Left forelimb (tissue), 1 donor: ENCODE measurements at regions not wholly inside any gene's neighbourhood (a gene's known extent, or its start where the extent isn't known, plus 50 kb on each side); places are given as distances from the start of the nearest gene placed in this dataset.

Experiments
- DNase-seq: peaks from one replicate; pipeline ENCODE4 v3.0.0-alpha.2; 2018; ENCODE audit warnings: low spot score

GRCh38 chr3:44056446-44057240 is 185.0 kb upstream of the TOPAZ1 start:
- DNase-seq: no peak

DNA sequence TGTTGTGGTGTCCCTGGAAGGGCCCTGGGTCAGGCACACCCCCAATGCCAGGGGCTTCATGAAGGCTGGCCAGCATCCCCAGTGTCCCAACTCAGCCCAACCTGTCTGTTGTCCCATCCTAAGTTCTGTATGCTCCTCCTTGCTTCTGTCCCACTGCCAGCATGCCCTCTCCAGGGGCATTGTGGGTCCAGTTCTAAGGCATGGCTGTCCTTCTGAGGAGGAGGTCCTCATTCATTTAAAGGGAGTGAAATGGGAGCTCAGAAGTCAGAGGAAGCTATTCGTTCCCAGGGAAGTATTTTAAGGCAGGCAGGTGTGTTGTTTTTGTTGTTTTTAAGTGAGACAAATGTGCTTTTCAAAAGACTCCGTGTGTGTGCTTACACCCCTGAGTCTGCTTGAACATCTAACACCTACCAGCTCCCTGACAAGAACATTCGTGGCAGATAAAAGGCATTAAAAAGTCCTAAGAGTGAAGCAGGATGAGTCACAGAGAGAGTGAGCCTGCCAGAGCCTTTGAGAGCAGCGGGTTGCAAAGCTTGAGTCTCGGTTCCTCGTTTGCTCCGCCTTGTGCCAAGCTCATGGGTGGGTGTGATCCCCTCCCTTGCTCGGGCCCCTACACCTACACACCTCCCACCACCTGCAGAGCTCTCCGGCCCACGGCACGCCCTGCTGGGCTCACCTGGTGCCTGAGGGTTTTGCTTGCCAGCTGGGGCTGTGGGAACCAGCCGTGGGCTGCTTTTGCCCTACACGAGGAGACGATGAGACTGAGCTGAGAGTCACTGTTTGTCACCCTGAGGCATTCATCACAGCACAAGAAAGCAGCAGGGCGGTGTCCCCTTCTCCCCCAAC is 183.4 kb upstream of the TOPAZ1 start:
- DNase-seq: no peak

GRCh38 chr3:44058868-44059203 is 182.8 kb upstream of the TOPAZ1 start:
- DNase-seq: no peak

- DNase-seq: no peak
Observed at GRCh38 chr3:44060164-44060563, 181.5 kb upstream of the TOPAZ1 start.

- no peak for DNase-seq
Observed at GRCh38 chr3:44061268-44061667, 180.4 kb upstream of the TOPAZ1 start.

- DNase-seq: no peak
Observed at GRCh38 chr3:44061961-44062360, 179.7 kb upstream of the TOPAZ1 start.

DNA sequence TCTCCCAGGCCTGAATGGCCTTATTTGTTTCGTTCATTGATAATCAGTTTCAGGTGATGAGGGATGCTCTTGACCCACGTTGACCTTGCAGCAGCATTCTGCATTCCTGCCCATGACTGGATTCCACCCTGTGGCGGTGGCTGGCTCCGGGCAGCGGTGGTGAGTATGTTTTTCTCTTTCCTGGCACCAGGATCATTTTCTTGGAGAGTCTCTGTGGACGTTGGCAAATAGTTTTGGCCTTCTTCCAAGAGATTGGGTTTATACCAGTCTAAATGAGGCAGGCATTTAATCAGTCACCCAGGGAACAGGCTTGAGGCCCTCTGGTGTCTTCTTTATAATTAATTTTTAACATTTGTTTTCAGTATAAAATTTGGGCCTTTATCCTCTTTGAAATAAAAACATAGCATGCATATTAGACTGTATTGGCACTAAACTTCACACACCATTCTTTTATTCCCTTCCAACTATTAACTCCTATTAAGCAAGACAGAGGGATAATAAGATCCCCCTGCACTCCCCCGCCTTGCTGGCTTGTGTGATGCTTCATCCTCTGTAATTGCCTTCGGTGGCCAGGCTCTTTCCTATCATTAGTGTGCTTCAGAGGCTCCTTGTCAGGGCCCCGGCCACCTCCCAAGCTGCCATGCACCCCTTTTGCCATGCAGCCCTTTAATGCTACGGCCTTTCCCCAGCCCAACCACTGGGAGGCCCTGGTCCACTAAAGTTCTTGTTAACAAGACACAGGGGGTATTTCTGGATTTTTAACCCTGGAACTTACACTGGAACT is 176.2 kb upstream of the TOPAZ1 start:
- DNase-seq: no peak

GRCh38 chr3:44066806-44067205 is 174.9 kb upstream of the TOPAZ1 start:
- DNase-seq: no peak

DNA sequence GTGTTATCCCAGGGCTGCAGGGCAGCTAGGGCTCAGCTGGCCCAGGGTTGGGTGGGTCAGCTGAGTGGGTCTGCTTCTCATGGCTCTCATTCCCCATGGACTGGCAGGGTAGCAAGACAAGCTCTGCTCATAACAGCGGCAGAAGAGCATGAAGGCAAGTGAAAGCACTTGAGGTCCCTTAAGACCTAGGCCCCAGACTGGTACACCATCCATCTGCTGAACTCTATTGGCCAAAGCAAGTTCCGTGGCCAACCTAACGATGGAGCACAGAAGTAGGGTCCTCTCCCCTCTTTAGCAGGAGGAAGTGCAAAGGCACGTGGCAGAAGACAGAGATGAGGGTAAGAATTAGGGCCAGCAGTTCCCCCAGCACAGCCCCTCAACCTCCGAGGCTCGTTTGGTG is 174.3 kb upstream of the TOPAZ1 start:
- no peak for DNase-seq

- no peak for DNase-seq
Observed at GRCh38 chr3:44068753-44069152, 172.9 kb upstream of the TOPAZ1 start.

- no peak for DNase-seq
Observed at GRCh38 chr3:44069276-44069675, 172.4 kb upstream of the TOPAZ1 start.

- no peak for DNase-seq
Observed at GRCh38 chr3:44070841-44071546, 170.7 kb upstream of the TOPAZ1 start.

DNA sequence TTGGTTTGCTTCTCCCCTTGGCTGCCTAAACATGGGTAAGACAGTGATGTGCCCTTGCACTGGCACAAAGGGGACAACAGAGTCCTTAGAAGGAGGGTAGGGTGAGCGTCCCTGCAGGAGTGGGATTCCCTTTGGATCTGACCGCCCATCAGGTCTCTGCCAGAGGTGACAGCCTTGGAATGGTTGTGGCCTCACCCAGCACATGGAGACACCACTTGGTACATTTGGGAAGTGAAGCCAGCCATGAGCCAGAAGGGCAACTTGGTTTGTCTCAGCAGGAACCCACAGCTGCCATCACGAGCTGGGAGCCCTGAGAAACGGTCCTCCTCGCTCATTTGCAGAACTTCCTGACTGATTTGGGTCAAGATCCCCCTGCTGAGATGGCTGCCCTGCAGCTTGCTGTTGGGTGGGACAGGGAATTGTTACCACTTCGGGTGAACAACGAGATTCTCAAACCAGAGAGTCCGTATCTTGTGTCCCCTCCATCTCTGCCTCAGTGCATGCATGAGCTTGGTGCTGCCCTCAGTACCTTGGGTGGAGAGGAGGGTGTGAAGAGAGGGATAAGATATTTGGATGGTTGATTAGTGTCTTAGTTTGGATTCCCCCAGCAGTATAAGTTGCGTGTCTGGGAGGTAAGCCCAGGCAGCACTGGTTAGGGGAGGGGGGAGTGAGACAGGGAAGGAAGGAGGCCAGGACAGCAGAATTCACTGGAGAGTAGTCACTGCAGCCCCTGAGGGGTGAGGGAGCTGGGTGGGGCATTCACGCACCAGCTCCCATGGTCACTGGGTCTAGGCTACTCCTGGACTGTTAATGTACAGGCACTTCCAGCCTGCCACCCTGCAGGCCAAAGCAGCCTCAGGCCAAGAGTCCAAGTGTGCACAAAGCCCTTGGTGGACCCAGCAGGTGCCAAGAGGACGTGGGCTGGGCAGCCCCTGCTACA is 168.8 kb upstream of the TOPAZ1 start:
- DNase-seq: no peak

DNA sequence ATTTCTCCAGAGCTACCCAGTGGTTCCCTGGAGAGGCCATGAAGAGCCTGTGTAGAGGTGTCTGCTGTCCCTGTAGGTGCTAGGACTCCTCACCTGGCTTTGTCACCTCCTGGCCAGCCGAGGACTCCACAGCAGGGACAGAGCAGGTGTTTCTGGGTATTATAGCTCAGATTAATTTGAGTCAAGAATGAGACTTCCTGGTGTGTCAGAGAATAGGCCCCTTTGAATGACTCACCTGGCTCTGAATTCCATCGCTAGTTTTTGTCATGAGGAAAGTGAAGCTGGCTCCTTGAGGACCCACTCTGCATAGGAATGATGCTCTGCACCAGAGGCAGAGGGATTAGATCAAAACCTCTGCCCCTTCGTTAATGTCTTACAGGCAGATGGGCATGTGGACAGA is 167.5 kb upstream of the TOPAZ1 start:
- no peak for DNase-seq

- DNase-seq: no peak
Observed at GRCh38 chr3:44076221-44076829, 165.4 kb upstream of the TOPAZ1 start.

- no peak for DNase-seq
Observed at GRCh38 chr3:44077267-44077666, 164.4 kb upstream of the TOPAZ1 start.

GRCh38 chr3:44078863-44079262 is 162.8 kb upstream of the TOPAZ1 start:
- DNase-seq: no peak

DNA sequence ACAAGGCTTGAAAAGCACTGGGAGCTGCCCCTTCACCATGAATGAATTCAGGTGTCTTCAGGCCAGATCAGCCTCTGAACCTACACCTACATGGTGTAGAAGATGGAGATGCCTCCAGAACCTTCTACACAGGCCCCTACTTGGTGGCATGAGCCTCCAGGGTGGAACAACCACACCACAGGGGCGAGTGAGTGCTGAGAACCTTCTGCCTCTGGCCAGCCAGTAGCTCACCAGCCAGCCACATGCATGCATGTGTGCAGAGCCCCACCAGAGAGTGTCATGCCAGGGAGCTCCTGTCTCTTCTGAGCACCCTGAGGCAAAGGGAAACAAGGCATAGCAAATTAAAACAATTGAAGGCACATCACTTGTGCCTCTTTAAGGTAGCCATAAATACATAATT is 161.8 kb upstream of the TOPAZ1 start:
- no peak for DNase-seq

- DNase-seq: no peak
Observed at GRCh38 chr3:44080474-44081072, 161.1 kb upstream of the TOPAZ1 start.

DNA sequence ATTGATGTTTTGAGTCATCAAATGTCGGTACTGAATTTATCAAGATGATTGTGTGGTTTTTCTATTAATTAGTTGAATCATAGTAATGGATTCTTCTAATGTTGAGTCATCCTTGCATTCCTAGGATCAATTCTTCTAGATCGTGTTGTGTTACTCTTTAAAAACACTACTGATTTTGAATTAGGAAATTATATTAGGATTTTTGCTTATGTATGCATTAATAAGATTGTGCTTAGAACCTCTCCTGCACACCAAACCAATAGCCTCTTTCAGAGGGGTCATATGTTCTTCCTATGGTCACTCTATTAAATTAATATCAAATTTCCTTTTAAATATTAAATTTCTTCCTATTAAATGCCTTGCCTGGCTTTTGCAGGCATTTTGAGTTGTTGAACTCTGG is 151.7 kb upstream of the TOPAZ1 start:
- DNase-seq: no peak
